CD4-positive, alpha-beta T cell treated with Interleukin-4 for 4 hours (primary cell): ENCODE measurements at regions not wholly inside any gene's neighbourhood (a gene's known extent, or its start where the extent isn't known, plus 50 kb on each side); places are given as distances from the start of the nearest gene placed in this dataset.
"Not testable (repeated sequence)": the region's sequence is repeated elsewhere in the genome, so short reads cannot be mapped to it uniquely, and the experiment has no call there.

Experiments used
- DNase-seq: peaks from one replicate; pipeline ENCODE4 v3.0.0-alpha.2; 2020

- DNase-seq = no peak
Measured at GRCh38 chr1:229889031-229889517, 178.0 kb upstream of the GALNT2 start.

GRCh38 chr1:229891227-229891626 lies 175.8 kb upstream of the GALNT2 start:
- DNase-seq = no peak

GRCh38 chr1:229892515-229893117 lies 174.4 kb upstream of the GALNT2 start:
- DNase-seq = no peak

GRCh38 chr1:229893762-229894444 lies 173.1 kb upstream of the GALNT2 start:
- DNase-seq = no peak

GRCh38 chr1:229894532-229894931 lies 172.5 kb upstream of the GALNT2 start:
- no peak for DNase-seq

GRCh38 chr1:229895605-229896004 lies 171.4 kb upstream of the GALNT2 start:
- no peak for DNase-seq

GRCh38 chr1:229896306-229896705 lies 170.7 kb upstream of the GALNT2 start:
- DNase-seq = no peak

- no peak for DNase-seq
Measured at GRCh38 chr1:229896861-229897260, 170.2 kb upstream of the GALNT2 start.

- DNase-seq = no peak
Measured at GRCh38 chr1:229897501-229897900, 169.5 kb upstream of the GALNT2 start.

- no peak for DNase-seq
Measured at GRCh38 chr1:229900220-229900619, 166.8 kb upstream of the GALNT2 start.

GRCh38 chr1:229905031-229905545 lies 161.9 kb upstream of the GALNT2 start:
- no peak for DNase-seq

- DNase-seq = no peak
Measured at GRCh38 chr1:229905652-229906051, 161.4 kb upstream of the GALNT2 start.

GRCh38 chr1:229907884-229908638 lies 159.0 kb upstream of the GALNT2 start:
- no peak for DNase-seq

GRCh38 chr1:229908689-229909088 lies 158.3 kb upstream of the GALNT2 start:
- no peak for DNase-seq

- no peak for DNase-seq
Measured at GRCh38 chr1:229913489-229913888, 153.5 kb upstream of the GALNT2 start.

- DNase-seq = not testable (repeated sequence)
Measured at GRCh38 chr1:229919488-229919887, 147.6 kb upstream of the GALNT2 start.

GRCh38 chr1:229920683-229921082 lies 146.4 kb upstream of the GALNT2 start:
- no peak for DNase-seq

GRCh38 chr1:229922249-229922648 lies 144.8 kb upstream of the GALNT2 start:
- DNase-seq = no peak

- DNase-seq = no peak
Measured at GRCh38 chr1:229924639-229925038, 142.4 kb upstream of the GALNT2 start.

GRCh38 chr1:229928767-229929166 lies 138.3 kb upstream of the GALNT2 start:
- no peak for DNase-seq

- not testable (repeated sequence) for DNase-seq
Measured at GRCh38 chr1:229931751-229932150, 135.3 kb upstream of the GALNT2 start.

- DNase-seq = not testable (repeated sequence)
Measured at GRCh38 chr1:229935157-229935556, 131.9 kb upstream of the GALNT2 start.

- DNase-seq = no peak
Measured at GRCh38 chr1:229938551-229938950, 128.5 kb upstream of the GALNT2 start.

GRCh38 chr1:229940684-229941083 lies 126.4 kb upstream of the GALNT2 start:
- no peak for DNase-seq
